ENCODE measurements at regions not wholly inside any gene's neighbourhood (a gene's known extent, or its start where the extent isn't known, plus 50 kb on each side); places are given as distances from the start of the nearest gene placed in this dataset.
"Not testable (repeated sequence)": the region's sequence is repeated elsewhere in the genome, so short reads cannot be mapped to it uniquely, and the experiment has no call there.

- DNase-seq (ENCODE audit: low read depth in 2 of 3, low spot score in 2 of 3) = no peak
These were observed 128.8 kb downstream of the LMNTD1 start for GRCh38 chr12:25424211-25424731.

GRCh38 chr12:25423355-25424050, 129.6 kb downstream of the LMNTD1 start:
- no peak for DNase-seq (ENCODE audit: low read depth in 2 of 3, low spot score in 2 of 3)

- no peak for DNase-seq (ENCODE audit: low read depth in 2 of 3, low spot score in 2 of 3)
These were observed 130.8 kb downstream of the LMNTD1 start for GRCh38 chr12:25422241-25422640.

- no peak for DNase-seq (ENCODE audit: low read depth in 2 of 3, low spot score in 2 of 3)
These were observed 131.4 kb downstream of the LMNTD1 start for GRCh38 chr12:25421651-25422167.

GRCh38 chr12:25420116-25420515, 133.0 kb downstream of the LMNTD1 start:
- no peak for DNase-seq (ENCODE audit: low read depth in 2 of 3, low spot score in 2 of 3)

- no peak for DNase-seq (ENCODE audit: low read depth in 2 of 3, low spot score in 2 of 3)
These were observed 133.5 kb downstream of the LMNTD1 start for GRCh38 chr12:25419595-25419994.

- no peak for DNase-seq (ENCODE audit: low read depth in 2 of 3, low spot score in 2 of 3)
These were observed 136.0 kb downstream of the LMNTD1 start for GRCh38 chr12:25417071-25417470.

- DNase-seq (ENCODE audit: low read depth in 2 of 3, low spot score in 2 of 3) = no peak
These were observed 136.6 kb downstream of the LMNTD1 start for GRCh38 chr12:25416516-25416915.

GRCh38 chr12:25415004-25415403, 138.1 kb downstream of the LMNTD1 start:
- no peak for DNase-seq (ENCODE audit: low read depth in 2 of 3, low spot score in 2 of 3)

- no peak for DNase-seq (ENCODE audit: low read depth in 2 of 3, low spot score in 2 of 3)
These were observed 140.3 kb downstream of the LMNTD1 start for GRCh38 chr12:25412735-25413134.

- DNase-seq (ENCODE audit: low read depth in 2 of 3, low spot score in 2 of 3) = no peak
These were observed 148.1 kb downstream of the LMNTD1 start for GRCh38 chr12:25404955-25405354.

GRCh38 chr12:25401547-25402345, 151.0 kb upstream of the KRAS start:
- no peak for DNase-seq (ENCODE audit: low read depth in 2 of 3, low spot score in 2 of 3)

GRCh38 chr12:25397001-25397400, 146.3 kb upstream of the KRAS start:
- no peak for DNase-seq (ENCODE audit: low read depth in 2 of 3, low spot score in 2 of 3)

- DNase-seq (ENCODE audit: low read depth in 2 of 3, low spot score in 2 of 3) = no peak
These were observed 144.5 kb upstream of the KRAS start for GRCh38 chr12:25395227-25395626.

GRCh38 chr12:25394775-25395174, 144.0 kb upstream of the KRAS start:
- not testable (repeated sequence) for DNase-seq (ENCODE audit: low read depth in 2 of 3, low spot score in 2 of 3)

GRCh38 chr12:25394025-25394424, 143.3 kb upstream of the KRAS start:
- DNase-seq (ENCODE audit: low read depth in 2 of 3, low spot score in 2 of 3) = no peak

- DNase-seq (ENCODE audit: low read depth in 2 of 3, low spot score in 2 of 3) = not testable (repeated sequence)
These were observed 140.6 kb upstream of the KRAS start for GRCh38 chr12:25391346-25391745.

GRCh38 chr12:25388183-25388582, 137.5 kb upstream of the KRAS start:
- DNase-seq (ENCODE audit: low read depth in 2 of 3, low spot score in 2 of 3) = peak in 1 of 3 donors; percentile 42

- DNase-seq (ENCODE audit: low read depth in 2 of 3, low spot score in 2 of 3) = no peak
These were observed 137.0 kb upstream of the KRAS start for GRCh38 chr12:25387732-25388050.

GRCh38 chr12:25386831-25387731, 136.4 kb upstream of the KRAS start:
- peak; percentile 68 to 92 (median 82) for DNase-seq (ENCODE audit: low read depth in 2 of 3, low spot score in 2 of 3)

GRCh38 chr12:25384893-25385248, 134.1 kb upstream of the KRAS start:
- DNase-seq (ENCODE audit: low read depth in 2 of 3, low spot score in 2 of 3) = no peak
